Left colon (tissue), 2 donors: ENCODE measurements at regions not wholly inside any gene's neighbourhood (a gene's known extent, or its start where the extent isn't known, plus 50 kb on each side); places are given as distances from the start of the nearest gene placed in this dataset.

Experiments
- ATAC-seq: fragments of 200-7000 bp; cut with Tn5 transposase; one replicate; pipeline ENCODE4 v1.9.1; 2020; ENCODE audit warnings: mild to moderate bottlenecking, moderate library complexity
- DNase-seq, 2 donors: peaks; one replicate each; pipeline ENCODE4 v3.0.0-alpha.2; 2020
- intact Hi-C, 2 donors: fragments of 100-400 bp; cut with DNase I in 1 of 2; cut with micrococcal nuclease in 1 of 2; formaldehyde crosslinking; loops; one replicate each; pipeline versions ENCODE4 v1.11.2 to v1.14.0; 2022; cut with DNase I, micrococcal nuclease
- donor health status: DM: no; HTN: no; CAD: no.
- donor health status: DM: yes; HTN: yes; CAD: no.

- DNase-seq (no peak), ATAC-seq (no peak)
- intact Hi-C loops = no loop called here
Measured at GRCh38 chr2:16832910-16833309, 167.3 kb upstream of the CYRIA start.

DNA sequence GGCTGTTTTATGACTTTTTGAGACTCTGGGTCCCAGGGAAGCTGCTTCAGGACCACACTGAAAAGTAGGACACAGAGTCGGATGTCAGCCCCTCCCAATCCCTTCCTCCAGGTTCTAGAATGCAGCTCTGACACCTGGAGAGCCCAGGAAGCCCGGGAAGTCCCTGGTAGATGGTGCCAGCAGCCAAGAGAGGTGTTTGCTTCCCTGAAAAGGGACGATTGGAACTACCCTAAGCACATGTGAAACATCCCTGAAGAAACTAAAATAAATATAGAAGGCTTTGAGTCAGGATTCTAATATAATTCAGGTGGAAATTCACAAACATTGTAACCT lies 163.2 kb upstream of the CYRIA start:
- no peak for ATAC-seq
- DNase-seq = no peak
- intact Hi-C loops = no loop called here

GRCh38 chr2:16828044-16828827 lies 162.6 kb upstream of the CYRIA start:
- DNase-seq = no peak
- intact Hi-C loops = no loop called here
- no peak for ATAC-seq

DNA sequence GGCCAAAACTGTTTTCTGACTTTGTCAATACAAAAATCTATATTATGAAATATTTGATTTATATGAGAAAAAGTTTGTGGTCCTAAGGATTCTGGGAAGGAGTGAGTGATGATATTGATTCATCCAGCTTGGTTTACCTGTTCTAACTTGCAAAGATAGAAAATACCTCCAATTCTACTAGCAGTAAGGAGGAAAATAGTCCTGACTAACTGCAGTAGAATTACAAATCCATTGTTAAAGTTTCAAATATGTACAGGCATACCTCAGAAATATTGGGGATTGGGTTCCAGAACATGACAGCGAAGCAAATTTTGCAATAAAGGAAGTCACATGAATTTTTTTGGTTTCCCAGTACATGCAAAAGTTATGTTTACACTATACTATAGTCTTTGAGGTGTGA lies 158.8 kb upstream of the CYRIA start:
- intact Hi-C loops = no loop called here
- no peak for DNase-seq
- no peak for ATAC-seq

- no peak for ATAC-seq
- no peak for DNase-seq
- intact Hi-C loops = no loop called here
Measured at GRCh38 chr2:16821692-16822091, 156.1 kb upstream of the CYRIA start.

DNA sequence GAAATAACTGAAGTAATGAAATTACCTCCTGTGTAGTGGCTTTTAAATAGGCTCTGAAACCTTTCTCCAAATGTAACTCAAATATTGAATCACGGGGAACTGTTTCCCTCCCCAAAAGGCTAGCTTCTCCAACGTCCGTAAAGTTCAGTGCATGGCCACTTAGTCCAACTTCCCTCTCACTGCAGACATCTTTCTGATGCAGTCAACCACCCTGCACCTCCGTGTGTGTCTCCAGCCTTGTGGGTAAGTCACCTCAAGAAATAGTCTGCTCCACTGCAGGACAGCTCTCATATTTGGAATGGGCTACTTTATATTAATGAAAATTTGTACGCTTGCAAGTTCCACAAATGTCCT lies 152.5 kb upstream of the CYRIA start:
- intact Hi-C loops = no loop called here
- no peak for DNase-seq
- no peak for ATAC-seq

GRCh38 chr2:16817305-16818202 lies 151.9 kb upstream of the CYRIA start:
- intact Hi-C loops = no loop called here
- ATAC-seq = no peak
- DNase-seq = no peak

DNA sequence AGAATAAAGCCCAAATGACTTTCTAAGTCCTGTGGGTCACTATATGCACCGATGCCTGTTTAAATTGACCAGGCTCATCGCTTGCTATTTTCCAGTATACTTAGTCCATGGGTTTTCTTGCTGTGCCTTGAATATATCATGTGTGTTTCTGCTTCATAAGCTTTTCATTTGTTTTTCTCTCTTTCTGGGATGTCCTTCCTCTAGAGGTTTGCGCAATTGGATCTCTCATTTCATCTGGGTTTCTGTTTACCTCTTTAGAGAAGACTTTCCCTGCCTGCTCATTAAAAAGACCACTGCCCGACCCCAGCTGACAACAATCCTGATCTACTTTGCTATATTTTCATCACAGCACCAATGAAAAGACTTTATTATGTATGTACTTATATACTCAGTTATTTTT lies 150.9 kb upstream of the CYRIA start:
- intact Hi-C loops = no loop called here
- DNase-seq (no peak), ATAC-seq (no peak)

DNA sequence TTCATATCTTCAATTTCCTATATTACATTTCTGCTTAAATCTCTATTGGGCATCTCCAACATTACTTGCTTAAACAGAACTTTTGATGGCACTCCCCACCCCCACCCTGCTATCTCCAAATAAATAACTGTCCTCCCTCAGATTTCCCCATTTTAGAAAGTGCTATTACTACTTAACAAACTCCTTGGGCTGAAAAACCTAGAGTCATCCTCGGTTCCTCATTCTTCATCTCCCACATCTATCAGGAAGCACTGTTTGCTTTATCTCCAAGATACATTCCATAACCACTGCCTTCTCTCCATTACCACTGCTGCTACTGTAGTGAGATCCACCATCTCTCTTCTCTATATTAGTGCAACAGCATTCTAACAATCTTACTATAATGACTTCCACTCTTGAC lies 150.4 kb upstream of the CYRIA start:
- no peak for ATAC-seq
- DNase-seq = no peak

DNA sequence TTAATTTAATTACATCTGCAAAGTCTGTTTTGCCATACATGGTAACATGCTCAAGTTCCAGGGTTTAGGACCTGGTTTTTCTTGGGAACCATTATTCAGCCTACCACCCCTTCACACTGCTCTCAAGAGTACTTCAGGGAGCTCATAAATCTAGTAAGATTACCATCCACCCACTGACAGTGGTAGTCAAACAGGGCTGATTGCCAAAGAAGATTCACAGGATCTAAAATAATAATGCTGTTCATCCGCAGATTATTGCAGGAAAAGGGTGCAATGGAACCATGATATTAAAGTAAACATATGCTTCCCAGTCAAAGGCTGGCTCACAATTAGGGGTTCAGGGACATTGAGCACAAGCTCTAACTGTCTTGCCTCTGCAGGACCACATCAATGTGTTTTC lies 148.0 kb upstream of the CYRIA start:
- DNase-seq (no peak), ATAC-seq (no peak)
- intact Hi-C loops = no loop called here

More for the DNA sequence above, 150.4 kb upstream of the CYRIA start:
- intact Hi-C loops = no loop called here

DNA sequence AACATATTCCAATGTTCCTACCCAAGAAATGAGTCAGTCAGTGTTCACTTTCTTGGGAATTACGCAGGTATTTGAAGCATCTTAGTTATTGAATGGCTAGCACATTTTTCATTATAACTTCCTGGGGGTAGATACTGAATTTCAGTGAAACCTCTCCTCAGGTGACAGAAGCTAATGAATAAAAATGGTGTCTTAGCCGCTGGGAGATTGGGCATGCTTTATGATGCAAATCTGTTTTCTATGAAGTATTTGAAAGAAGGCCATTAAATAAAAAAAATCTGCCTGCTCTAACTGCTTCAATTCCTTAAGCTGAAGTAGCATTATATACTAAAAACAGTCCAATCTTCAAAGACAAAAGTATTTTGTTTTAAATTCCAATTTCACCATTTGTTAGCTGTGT lies 132.8 kb upstream of the CYRIA start:
- ATAC-seq (no peak), DNase-seq (no peak)
- intact Hi-C loops = no loop called here

GRCh38 chr2:16791496-16791895 lies 125.9 kb upstream of the CYRIA start:
- DNase-seq = no peak
- no peak for ATAC-seq
- intact Hi-C loops = no loop called here

- DNase-seq (no peak), ATAC-seq (no peak)
- intact Hi-C loops = no loop called here
Measured at GRCh38 chr2:16785149-16785548, 119.5 kb upstream of the CYRIA start.

DNA sequence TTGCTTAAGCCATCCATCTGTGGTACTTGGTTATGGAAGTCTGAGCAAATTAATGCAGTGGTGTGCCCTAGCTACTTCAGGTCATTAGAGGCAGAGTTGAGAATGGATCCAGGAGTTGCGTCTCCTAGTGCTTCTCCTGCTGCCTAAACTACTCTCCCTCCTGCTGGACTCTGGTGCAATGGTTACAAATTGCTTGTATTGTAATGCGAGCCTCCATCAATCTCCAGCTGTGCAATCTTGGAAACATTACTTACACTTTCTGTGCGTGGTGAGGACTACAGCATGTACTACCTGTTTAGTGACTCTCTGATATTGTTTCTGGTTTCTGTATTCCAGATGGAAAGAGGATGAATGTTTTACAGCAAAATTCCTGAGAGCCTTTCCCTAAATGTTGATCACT lies 119.0 kb upstream of the CYRIA start:
- DNase-seq = no peak
- ATAC-seq = no peak
- intact Hi-C loops = no loop called here

DNA sequence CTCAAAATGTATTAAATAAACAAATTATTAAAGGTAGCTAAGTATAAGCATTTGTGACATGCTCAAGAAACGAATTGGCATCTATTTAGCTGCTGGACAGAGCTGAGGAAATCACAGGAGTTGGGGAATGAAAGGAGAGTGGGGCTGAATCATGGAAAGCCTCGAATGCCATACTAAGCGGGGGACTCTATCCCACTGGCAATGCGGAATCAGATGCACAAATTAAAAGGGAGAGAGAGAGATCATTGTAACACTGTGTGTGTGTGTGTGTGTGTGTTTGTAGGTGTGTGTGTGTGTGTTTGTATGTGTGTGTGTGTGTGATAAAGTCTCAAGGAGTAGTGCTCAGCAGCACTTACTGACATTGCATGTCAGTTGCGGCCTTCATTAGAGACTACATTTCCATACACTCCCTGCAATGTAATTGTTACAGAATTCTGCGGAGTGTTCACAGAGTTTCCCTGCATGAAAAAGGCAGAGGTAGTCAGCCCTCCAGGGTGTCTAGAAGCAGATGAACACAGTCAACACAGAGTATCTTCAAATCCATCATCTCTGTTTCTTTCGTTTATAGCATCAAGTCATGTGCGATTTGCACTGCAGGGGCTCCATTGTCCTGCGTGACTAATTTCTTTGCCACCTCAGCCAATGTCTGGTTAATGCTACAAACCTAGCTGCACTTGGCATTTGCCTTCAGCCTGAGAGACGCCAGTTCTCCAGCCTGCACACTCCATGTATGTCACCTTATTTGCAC lies 111.7 kb upstream of the CYRIA start:
- ATAC-seq (no peak), DNase-seq (no peak)
- intact Hi-C loops = no loop called here

- ATAC-seq (no peak), DNase-seq (no peak)
- intact Hi-C loops = no loop called here
Measured at GRCh38 chr2:16775899-16776231, 110.2 kb upstream of the CYRIA start.

DNA sequence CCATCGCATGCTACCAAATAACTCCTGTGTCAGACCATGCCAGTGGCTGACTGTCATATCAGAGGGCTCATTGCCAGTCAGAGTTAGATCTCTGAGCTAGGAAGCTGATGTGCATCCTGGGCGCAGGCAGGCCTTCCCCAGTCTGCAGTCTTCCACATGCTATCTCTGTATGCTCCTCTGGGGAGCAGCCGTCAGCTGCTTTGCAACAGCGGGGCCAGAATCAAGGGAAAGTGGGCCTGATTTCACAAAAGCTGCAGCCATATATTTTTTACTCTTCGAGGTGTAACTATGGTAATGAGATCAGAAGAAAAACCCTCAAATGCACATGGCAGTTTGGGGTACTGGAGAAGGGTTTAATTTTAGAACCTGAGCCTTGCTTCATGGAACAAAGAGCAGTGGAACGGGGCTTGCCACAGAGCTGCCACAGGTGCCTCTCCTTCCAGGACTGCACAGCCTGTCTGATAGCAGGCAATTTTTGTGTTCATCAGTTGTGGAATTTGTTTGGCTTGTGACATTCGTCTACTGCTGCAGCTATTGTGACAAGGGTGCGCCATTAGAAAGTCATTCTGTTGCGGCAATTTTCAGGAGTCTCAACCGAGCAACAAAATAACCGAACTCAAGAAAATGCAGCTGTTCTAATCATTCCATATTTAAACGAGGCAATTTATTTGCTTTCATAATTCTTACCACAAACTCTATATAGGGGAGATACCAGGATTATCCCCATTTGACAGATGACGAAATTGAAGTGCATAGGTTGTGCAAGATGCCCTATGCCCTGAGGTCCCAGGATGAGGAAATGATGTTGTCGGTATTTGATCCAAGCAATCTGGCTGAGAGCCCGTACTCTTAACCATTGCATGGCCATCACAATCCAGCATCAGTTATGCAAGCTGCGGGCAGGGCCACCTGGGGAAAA lies 109.6 kb upstream of the CYRIA start:
- ATAC-seq (no peak), DNase-seq (no peak)
- intact Hi-C loops = no loop called here

GRCh38 chr2:16774091-16774490 lies 108.5 kb upstream of the CYRIA start:
- DNase-seq = no peak
- ATAC-seq = no peak
- intact Hi-C loops = no loop called here

GRCh38 chr2:16773080-16773713 lies 107.6 kb upstream of the CYRIA start:
- intact Hi-C loops = no loop called here
- DNase-seq (no peak), ATAC-seq (peak; percentile 51)
